ENCODE measurements at regions not wholly inside any gene's neighbourhood (a gene's known extent, or its start where the extent isn't known, plus 50 kb on each side); places are given as distances from the start of the nearest gene placed in this dataset.
"Not testable (repeated sequence)": the region's sequence is repeated elsewhere in the genome, so short reads cannot be mapped to it uniquely, and the experiment has no call there.

DNA sequence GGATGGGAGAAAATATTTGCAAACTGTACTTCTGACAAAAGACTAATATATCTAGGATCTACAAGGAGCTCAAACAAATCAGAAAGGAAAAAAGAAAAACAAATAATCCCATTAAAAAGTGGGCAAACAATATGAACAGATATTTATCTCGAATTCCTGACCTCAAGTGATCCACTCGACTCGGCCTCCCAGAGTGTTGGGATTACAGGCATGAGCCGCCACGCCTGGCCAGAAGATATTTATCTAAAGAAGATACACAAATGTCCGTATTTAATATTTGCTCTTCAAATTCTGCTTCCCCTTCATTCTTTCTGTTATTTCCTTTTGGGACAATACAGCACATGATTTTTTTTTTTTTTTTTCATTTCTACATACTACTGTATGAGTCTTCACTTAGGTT, 151.7 kb upstream of the GRM7 start:
- no peak for DNase-seq (ENCODE audit: low read depth)

DNA sequence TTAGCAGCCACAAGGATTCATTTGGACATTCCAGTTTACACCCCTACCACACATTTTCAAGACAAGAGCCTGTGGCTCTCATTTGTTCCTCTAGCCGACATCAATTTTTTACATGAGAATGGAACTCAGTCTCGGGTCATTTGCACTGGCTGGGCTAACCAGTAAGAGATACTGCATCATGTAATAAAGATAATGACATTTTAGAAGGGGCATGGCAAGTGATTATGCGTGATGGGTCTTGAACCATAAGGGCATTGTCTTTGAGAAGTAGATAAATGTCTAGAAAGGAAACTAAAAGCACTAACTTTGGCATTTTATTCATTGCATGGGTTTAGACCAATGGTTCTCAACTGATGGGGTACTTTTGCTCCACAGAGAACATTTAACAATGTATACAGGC, 146.0 kb upstream of the GRM7 start:
- DNase-seq (ENCODE audit: low read depth), result no peak

DNA sequence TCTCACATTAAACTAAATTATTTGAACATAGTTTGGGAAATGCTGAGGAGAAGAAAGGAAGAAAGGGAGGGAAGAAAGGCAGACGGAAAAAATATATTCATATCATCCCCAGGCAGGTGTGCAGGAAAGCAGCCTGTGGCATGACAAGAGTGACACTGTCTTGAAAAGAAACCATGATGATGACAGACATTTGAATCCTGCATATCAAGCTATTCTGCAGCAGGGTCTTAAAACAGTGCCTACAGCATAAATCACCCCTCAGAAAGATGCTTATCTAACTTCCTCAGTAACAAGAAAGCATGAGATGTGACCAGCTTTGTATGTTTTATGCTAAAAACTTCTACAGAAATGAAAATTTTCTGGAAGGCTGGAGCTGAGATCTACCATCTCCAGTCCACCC, 144.5 kb upstream of the GRM7 start:
- no peak for DNase-seq (ENCODE audit: low read depth)

DNA sequence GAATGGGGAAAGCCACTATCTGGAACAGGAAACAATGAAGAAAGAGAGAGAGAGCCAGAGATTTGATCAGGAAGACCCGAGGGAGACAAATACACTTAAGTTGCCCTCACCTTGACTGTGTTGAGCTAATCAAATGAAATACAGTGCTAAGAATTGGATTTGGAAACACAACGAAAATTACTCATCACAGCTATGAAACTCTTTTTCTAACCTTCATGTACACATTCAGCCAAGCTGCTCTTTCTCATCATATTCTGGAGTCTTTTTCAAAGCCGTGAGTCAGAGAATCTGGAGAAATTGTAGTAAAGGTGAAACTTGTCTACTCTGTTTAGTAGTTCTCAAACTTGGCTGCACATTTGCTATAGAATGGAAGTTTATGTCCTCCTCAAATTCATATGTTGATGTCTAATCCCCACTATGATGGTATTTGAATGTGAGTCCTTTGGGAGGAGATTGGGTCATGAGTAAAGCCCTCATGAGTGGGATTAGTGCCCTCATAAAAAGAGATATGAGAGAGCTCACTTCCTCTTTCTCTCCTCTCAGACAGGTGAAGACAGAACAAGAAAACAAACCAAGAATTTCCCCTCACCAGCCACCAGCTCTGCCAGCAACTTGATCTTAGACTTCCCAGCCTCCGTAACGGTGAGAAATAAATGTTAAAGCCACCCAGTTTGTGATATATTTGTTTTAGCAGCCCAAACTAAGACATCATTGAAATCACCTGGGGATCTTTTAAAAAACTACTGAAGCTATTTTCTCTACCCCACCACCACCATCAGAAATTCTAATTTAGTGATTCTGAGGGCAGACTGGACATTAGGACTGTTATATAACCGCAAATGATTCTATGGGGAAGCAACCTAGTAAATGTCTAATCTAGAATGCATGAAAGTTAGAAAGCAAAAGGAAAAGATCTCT, 143.6 kb upstream of the GRM7 start:
- DNase-seq (ENCODE audit: low read depth), result no peak

DNA sequence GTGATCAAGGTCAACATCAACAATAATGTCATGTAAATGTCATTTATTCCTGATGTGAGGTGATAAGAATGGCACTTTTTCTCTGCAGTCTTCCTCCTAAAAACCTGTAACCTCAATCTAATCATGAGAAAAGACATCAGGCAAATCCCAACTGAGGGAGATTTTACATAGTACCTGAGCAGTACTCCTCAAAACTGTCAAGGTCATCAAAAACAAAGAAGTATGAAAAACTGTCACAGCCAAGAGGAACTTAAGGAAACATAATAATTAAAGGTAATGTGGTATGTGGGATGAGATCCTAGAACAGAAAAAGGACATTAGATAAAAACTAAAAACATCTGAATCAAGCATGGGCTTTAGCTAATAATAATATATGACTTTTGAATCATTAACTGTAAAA, 140.9 kb upstream of the GRM7 start:
- DNase-seq (ENCODE audit: low read depth), result no peak

DNA sequence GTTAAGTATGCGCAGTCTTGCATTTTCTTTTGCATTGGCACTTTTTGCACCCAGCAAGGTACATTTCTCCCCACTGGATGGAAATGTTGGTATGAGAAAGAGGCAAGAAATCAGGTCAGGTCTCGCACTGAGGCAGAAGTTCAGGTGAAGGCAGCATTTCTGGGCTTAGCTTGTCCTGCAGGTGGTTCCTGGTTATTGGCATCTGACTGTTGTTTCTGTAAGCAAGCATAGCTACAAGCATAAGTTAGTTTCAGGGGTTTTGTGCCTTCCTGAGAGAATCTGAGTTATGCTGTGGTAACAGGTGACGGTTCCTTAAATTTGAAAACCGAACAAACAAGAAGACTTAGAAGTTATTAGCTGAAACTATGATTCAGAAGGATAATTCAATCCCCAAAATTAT, 139.4 kb upstream of the GRM7 start:
- DNase-seq (ENCODE audit: low read depth), result no peak

DNA sequence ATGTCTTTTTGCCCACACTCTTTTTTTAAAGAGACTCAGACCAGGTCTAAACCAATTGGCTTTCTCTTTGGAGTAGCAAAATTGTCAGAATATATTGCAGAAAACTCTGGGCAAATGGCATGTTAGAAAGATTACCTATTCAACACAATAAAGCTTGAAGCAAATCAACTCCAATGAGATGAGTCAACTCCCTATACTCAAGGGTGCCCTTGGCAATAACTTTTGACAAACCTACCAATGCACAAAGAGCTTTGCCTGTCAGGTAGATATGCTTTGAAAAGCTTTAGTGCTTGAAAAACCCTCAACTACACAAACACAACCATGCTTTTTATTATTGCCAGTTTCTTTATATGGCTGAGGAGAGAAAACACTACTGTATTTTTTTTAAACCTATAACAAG, 137.7 kb upstream of the GRM7 start:
- no peak for DNase-seq (ENCODE audit: low read depth)

DNA sequence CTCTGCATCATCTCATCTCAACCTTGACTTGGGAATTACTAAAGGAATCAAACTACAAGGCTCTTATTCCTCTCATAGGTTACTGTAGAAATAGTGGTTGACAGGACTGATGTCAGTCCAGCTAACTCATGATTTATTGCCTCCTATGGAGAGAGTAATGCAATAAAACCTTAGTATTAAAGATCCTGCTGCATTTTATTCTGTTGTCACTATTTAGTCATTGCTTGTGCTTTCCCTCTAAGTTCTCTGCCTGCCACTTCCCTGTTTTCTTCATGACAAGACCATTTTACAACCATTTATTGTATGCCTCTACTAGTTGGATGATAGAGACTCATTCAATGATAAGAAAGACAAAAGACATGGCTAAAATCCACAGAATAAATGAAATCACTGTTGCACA, 134.1 kb upstream of the GRM7 start:
- no peak for DNase-seq (ENCODE audit: low read depth)

DNA sequence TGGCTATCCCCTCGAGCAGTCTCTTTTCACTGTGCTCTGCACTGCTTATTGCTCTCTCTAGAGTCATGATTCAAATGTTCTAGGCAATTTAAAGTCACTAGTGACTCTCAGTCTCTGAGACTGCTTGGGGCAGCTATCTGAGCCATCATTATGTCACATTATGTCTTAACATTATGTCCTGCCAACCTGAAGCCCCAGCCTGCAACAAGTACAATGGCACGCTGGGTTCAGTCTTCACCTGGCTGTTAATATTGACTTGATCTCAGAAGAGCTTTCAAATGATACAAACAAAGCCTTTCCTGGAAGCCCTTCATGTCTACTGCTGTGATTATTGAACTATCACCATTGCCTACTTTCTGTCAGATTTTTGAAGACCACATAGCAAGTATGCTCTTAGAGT, 128.1 kb upstream of the GRM7 start:
- DNase-seq (ENCODE audit: low read depth), result no peak

DNA sequence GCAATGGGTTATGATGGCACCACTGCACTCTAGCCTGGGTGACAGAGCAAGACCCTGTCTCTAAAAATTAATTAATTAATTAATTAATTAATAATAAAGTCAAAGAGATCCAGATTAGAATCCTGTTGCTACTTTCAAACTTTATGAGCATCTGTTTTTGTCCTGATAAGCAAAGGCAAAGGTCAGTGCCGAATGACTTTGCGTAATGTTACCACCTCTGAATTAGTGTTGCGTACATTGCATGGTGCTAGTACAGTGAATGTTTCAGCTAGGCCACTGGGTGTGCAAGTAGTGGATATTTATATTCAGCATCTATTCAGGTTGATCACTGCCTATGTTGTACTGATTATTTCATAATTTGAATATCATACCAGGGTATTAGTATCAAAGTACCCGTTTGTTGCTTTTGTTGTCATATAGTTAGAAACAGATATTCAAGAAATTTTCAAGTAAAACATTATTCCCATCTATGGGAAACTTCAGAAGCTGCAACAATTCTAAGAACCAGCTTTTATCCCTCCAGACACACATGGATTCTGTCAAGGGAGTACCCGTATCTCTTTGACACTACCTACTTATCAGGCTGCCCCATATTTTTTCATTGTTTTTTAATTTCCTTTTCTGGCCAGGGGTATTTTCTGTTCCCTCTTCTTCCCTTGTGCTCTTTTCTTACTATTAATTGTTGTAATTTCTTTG, 127.1 kb upstream of the GRM7 start:
- no peak for DNase-seq (ENCODE audit: low read depth)

DNA sequence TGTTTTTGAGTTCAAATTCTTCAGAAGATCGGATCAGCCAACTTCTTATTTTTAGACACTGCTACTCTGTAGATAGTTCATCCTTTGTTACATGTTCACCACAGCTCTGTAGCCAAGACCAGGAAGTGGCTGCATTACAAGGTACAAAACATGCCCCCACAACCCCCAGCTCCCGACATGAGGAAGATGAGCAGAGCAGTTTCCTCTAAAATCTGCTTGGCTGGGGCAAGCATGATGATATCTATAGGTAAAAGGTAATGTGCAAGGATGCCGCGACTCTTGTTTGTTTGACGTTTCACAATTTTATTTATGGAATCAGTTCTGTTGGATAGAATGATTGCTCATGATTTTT, 126.5 kb upstream of the GRM7 start:
- DNase-seq (ENCODE audit: low read depth), result no peak

DNA sequence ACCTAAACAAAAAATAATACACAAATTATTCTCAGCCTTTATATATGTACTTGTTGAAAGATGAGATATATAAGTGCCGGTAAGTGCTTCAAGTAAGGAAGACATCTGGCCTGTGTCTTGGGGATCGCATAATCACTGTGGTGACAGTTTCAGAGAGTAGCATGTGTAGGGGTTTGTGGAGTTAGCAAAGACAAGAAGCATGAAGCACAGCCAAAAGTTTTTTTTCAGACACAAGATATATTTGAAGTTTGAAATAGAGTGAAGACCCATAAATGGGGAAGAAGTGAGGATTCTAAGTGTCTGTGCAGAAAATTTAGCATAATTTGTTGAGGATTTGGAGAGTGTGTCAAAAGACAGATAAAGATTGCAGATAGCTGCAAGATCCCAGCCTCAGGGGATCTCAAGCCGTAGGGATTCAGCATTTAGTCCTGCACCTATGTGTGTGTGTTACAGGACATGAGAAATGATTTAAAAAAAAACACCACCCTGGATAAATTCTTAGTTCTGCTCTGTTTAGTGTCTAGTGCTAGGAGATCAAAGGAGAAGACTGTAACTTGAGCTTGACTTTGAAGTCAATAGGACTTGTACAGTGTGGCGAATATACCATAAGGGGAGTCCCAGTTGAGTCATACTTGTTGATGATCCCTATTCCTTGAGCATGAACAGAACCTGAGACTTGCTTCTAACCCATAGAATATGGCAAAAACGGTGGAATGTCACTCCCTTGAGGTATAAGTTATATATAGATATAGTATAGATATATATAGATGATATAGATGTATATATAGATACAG, 123.9 kb upstream of the GRM7 start:
- DNase-seq (ENCODE audit: low read depth), result no peak

DNA sequence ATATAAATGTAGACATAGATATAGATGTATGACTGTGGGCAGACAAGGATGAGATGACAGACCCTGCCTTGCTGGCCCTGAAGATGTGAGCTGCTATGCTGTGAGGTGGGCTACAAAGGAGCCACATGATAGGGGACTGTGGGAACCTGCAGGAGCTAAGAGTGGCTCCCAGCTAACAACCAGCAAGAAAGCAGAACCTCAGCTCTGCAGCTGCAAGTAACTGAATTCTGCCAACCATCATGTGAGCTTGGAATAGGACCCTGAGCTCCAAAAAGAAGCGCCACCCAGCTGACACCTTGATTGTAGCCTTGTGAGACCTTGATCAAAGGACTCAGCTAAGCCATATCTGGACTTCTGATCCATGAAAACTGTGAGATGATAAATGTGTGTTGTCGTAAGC, 123.3 kb upstream of the GRM7 start:
- no peak for DNase-seq (ENCODE audit: low read depth)

DNA sequence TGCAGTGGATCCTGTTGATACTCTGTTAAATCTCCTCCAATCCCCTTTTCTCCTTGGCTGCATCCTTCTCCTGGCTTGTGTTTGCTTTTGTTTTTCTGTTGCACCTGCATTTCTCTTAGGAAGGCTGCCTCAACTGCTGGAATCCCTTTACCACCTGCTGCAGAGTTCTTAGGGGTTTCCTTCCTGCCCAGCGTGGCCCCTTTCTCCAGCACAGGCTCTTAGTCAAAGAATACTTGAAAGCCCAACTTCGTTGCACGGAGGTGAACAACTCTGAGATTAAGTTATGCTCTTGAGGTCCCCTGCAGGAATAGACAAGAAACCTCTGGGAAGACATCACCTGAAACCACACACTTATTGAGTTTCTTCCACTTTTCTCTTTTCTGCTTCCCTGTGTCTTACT, 121.6 kb upstream of the GRM7 start:
- DNase-seq (ENCODE audit: low read depth), result no peak

DNA sequence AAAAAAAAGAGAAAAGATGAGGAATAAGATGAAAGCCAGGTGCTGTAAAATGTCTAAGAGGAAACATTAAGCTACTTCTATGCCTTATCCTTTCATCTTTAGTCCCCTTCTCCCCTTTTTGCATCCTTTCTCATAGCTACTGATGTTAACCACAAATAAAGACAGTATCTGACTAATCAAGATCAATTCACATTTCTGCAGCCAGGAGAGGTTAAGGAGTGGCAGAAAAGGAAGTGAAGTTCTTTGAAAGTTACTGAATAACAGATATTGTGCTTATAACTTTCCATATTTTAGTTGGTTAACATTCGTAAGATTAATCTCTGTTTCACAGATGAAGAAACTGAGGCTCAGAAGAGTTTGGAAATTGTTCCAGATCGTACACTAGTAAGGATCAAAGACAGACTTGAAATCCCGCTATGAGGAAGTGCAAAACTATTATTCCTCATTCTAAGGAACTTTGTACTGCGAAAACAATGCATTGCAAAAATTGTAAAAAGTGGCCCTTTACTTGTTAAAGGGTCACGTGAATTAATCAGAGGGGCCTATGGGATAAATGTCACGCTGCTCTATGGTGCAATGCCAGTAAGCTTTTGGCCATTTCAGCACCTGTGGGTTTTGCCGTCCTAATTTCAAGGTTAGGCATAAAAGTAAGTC, 117.7 kb upstream of the GRM7 start:
- no peak for DNase-seq (ENCODE audit: low read depth)

DNA sequence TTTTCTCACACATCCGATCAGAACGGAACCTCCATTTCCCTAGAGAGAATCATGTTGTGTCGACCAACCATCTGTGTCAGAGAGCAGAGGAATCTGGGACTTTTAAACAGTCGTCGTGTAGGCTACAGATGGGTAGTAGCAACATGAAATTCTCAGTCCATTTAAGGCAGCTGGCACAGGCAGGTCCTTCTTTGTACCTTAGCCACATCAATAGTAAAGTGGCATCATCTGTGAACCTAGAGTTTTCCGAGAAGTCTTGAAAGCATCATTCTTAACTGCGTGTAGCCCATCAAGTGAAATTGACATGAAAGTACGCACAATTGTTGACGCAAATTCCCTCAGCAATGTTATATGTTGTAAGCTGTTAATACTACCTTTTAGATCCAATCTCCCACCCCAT, 114.5 kb upstream of the GRM7 start:
- DNase-seq (ENCODE audit: low read depth), result no peak

DNA sequence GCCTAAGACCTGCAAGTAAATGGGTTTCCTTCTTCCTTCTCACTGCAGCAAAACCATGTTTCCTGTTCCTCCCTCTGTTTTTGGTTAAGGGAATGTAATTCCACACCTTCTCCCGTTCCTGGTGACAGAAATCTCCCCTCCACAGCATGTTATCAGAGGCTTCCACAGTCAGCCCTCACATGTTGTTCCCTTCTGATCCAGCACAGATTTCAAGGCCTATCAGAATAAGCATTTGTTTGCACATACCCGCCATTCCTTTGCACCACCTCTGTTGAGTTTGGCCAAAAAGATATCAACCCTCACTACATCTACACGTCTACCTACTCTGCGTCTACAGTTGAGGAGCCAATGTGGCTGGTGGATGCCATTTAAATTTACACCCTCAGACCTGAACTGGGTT, 113.9 kb upstream of the GRM7 start:
- DNase-seq (ENCODE audit: low read depth), result no peak

DNA sequence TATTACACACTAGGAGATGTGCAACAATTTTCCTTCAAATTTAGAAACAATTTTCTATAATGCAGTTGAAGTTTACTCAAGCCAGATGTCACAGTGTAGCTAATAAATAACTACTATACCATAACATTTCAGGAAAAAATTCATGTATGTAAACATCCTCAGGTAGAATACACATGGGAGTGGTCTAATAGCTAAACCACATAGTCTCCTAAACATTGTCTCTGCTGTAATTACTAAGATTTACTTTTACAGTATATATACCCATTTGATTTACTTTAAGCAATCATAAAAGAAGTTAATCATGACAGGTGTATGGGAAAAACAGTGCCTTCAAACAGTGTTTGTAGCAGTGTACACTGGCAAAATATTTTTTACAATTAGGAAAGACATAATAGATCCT, 110.1 kb upstream of the GRM7 start:
- no peak for DNase-seq (ENCODE audit: low read depth)

DNA sequence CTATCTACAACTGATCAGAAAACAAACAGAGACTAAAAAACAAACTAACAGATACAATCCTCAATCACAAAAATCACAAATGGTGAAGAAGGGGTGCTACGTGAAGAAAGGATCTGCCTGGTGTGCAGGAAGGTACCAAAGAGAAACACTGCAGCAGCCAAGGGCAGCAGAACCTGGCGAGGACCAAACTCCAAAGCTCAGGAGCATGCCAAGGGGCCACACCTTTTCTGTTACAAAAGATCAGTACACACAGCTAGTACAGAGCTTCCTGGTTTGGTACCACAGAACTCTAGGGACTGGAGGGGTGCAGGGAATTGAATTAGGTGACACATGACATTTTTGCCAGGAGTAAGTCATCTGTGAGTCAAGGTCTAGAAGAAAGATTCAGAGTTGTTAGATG, 107.4 kb upstream of the GRM7 start:
- DNase-seq (ENCODE audit: low read depth), result no peak

DNA sequence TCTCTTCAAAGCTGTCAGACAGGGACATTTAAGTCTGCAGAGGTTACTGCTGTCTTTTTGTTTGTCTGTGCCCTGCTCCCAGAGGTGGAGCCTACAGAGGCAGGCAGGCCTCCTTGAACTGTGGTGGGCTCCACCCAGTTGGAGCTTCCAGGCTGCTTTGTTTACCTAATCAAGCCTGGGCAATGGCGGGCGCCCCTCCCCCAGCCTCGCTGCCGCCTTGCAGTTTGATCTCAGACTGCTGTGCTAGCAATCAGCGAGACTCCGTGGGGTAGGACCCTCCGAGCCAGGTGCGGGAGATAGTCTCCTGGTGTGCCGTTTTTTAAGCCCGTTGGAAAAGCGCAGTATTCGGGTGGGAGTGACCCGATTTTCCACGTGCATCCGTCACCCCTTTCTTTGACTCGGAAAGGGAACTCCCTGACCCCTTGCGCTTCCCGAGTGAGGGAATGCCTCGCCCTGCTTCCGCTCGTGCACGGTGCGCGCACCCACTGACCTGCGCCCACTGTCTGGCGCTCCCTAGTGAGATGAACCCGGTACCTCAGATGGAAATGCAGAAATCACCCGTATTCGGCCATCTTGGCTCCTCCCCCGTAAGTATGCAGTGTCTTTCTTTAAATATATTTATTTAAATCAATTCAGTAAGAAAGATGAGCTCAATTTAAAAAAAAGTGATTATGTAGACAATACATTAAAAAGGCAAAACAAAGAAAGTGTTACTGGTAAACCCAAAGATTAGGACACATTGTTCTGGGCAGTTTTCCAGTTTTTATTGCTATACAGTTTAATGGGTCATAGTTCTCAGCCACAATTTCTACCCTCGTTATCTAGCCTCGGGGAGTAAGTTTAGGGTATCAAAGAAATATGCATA, 91.2 kb upstream of the GRM7 start:
- DNase-seq (ENCODE audit: low read depth), result not testable (repeated sequence)

DNA sequence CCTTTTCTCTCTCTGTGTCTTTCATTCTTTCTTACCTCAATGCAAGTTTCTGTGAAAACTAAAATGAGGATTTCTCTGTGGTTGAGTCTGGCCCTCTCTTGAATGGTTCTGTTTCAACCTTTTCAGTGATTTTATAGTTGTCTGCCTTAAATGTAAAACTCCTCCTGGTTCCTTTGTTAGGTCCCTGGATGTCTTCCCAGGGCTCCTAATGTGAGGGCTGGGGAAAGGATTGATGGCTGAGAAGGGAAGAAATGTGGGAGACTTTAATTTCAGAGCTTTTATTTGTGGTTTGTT, 90.6 kb upstream of the GRM7 start:
- DNase-seq (ENCODE audit: low read depth), result no peak

DNA sequence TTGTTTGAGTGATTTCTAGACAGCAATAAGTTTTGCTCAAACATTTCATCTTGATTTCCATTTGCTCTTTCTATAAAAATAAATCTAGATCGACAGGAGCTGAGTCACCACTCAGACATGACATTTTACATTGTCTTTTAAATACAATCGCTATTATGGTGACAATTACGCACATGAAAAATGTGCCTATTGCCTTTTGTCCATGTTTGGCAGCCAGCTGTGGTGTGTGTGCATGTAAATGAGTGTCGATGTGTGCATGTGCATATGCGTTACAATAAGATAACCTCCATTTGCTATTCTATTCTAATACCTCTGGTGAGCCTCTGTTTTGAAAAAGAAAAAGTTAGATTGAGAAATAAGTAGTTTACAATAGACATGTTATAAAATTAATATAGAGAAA, 89.7 kb upstream of the GRM7 start:
- DNase-seq (ENCODE audit: low read depth), result no peak

All from stimulated activated CD8-positive, alpha-beta memory T cell treated with anti-CD3 and anti-CD28 coated beads, Interleukin-12 subunit alpha, Interleukin-12 subunit beta, amount 100 ng/mL, for 4 hours (primary cell).